Neural progenitor cell (in vitro differentiated cells): ENCODE measurements at regions not wholly inside any gene's neighbourhood (a gene's known extent, or its start where the extent isn't known, plus 50 kb on each side); places are given as distances from the start of the nearest gene placed in this dataset.

Source experiments
- DNase-seq: peaks from one replicate; pipeline ENCODE4 v3.0.0-alpha.2; 2016; ENCODE audit warnings: low spot score
- H2AFZ ChIP-seq: fragments of 200-600 bp; sonication (generic); replicated peaks from 2 replicates; pipeline ENCODE4 v1.6.1; 2016; ENCODE audit warnings: antibody characterized with exemption
- H3F3A ChIP-seq: fragments of 200-600 bp; sonication (generic); 2 replicates; pipeline ENCODE4 v1.6.1; 2016; ENCODE audit warnings: antibody characterized with exemption, low read depth
- H3K27ac ChIP-seq: fragments of 200-600 bp; sonication (generic); 2 replicates; pipeline ENCODE4 v1.5.1; 2016; ENCODE audit warnings: mild to moderate bottlenecking
- H3K27me3 ChIP-seq: fragments of 200-600 bp; sonication (generic); 2 replicates; pipeline ENCODE4 v1.6.1; 2016; ENCODE audit warnings: mild to moderate bottlenecking, moderate library complexity
- H3K36me3 ChIP-seq: fragments of 200-600 bp; sonication (generic); 2 replicates; pipeline ENCODE4 v1.5.1; 2016
- H3K4me1 ChIP-seq: fragments of 200-600 bp; sonication (generic); 2 replicates; pipeline ENCODE4 v1.6.1; 2016; ENCODE audit warnings: mixed run types
- H3K4me2 ChIP-seq: fragments of 200-600 bp; sonication (generic); 2 replicates; pipeline ENCODE4 v1.6.1; 2016
- H3K4me3 ChIP-seq: fragments of 200-600 bp; sonication (generic); 2 replicates; pipeline ENCODE4 v1.5.1; 2016
- H3K79me2 ChIP-seq: fragments of 200-600 bp; sonication (generic); 2 replicates; pipeline ENCODE4 v1.6.1; 2016; ENCODE audit warnings: low read depth
- H3K9ac ChIP-seq: fragments of 200-600 bp; sonication (generic); 2 replicates; pipeline ENCODE4 v1.6.1; 2016
- H3K9me3 ChIP-seq: fragments of 200-600 bp; sonication (generic); 2 replicates; pipeline ENCODE4 v1.5.1; 2016; ENCODE audit warnings: low read depth
- H4K20me1 ChIP-seq: fragments of 200-600 bp; sonication (generic); 2 replicates; pipeline ENCODE4 v1.6.1; 2016; ENCODE audit warnings: low read depth
- H3K27ac Mint-ChIP-seq: 3 replicates; pipeline ENCODE4 v1.8.0; 2021; ENCODE audit warnings: mixed read lengths
- H3K27me3 Mint-ChIP-seq: 2 replicates; pipeline ENCODE4 v1.8.0; 2022; ENCODE audit warnings: low read depth, mild to moderate bottlenecking, inconsistent platforms, moderate library complexity, mixed read lengths; ENCODE audit not compliant: insufficient read depth
- H3K36me3 Mint-ChIP-seq: 3 replicates; pipeline ENCODE4 v1.8.0; 2021; ENCODE audit warnings: mixed read lengths
- H3K4me1 Mint-ChIP-seq: 3 replicates; pipeline ENCODE4 v1.8.0; 2021; ENCODE audit warnings: mixed read lengths
- H3K4me3 Mint-ChIP-seq: 3 replicates; pipeline ENCODE4 v1.8.0; 2021; ENCODE audit warnings: mild to moderate bottlenecking, moderate library complexity, mixed read lengths
- H3K9me3 Mint-ChIP-seq: 3 replicates; pipeline ENCODE4 v1.8.0; 2020; ENCODE audit warnings: mixed read lengths
- EZH2 ChIP-seq: fragments of 200-600 bp; sonication (generic); IDR thresholded peaks from 2 replicates; pipeline ENCODE4 v1.6.1; 2017; ENCODE audit warnings: antibody characterized with exemption, mild to moderate bottlenecking, moderate library complexity
- EZH2phosphoT487 ChIP-seq: fragments of 200-600 bp; sonication (generic); IDR thresholded peaks from 2 replicates; pipeline ENCODE4 v1.6.1; 2017; ENCODE audit warnings: antibody characterized with exemption
- TF ChIP-seq, protein P1 (sequence below): fragments of 200-600 bp; sonication (generic); IDR thresholded peaks from 2 replicates; pipeline ENCODE4 v1.5.1; 2017; ENCODE audit warnings: antibody characterized with exemption, mild to moderate bottlenecking

DNA sequence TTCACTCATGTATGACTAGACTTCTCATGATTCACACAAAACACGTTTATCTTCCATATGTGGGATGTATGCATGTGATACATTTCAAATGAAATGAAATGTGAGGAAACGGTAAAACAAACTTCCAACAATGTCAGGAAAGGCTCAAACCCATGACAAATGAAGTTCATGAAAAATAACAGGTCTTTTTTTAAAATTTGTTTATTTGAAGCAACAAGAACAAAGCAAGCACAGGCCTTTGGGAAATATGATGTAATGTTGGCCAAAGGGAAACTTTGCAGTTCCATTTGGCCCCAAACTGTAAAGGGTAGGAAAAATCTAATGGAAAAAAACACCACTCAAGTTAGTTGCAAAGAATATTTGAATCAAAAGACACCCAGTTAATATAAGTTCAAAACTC is 463.8 kb upstream of the ARGLU1 start:
- no peaks in the 10 kb centered on the region for H3K27me3 Mint-ChIP-seq
- no peaks in the 10 kb centered on the region for H3K27me3 ChIP-seq
- no peaks in the 10 kb centered on the region for H3K36me3 ChIP-seq
- no peak overlapping the region for H2AFZ ChIP-seq
- H3K4me3 ChIP-seq, result no peak overlapping the region
- H3K4me1 Mint-ChIP-seq, result peaks cover 21% of the 10 kb centered on the region
- H3K27ac Mint-ChIP-seq, result no peak overlapping the region
- H3K9me3 Mint-ChIP-seq, result peaks cover 3% of the 10 kb centered on the region
- H3K9me3 ChIP-seq, result no peaks in the 10 kb centered on the region
- no peaks in the 10 kb centered on the region for H3K79me2 ChIP-seq
- no peaks in the 10 kb centered on the region for H4K20me1 ChIP-seq
- no peak overlapping the region for H3K4me3 Mint-ChIP-seq
- H3K4me2 ChIP-seq, result no peak overlapping the region
- H3K27ac ChIP-seq, result no peak overlapping the region
- no peaks in the 10 kb centered on the region for H3K36me3 Mint-ChIP-seq
- DNase-seq, result no peak
- peaks cover 8% of the 10 kb centered on the region for H3K4me1 ChIP-seq
- no peak overlapping the region for H3K9ac ChIP-seq
- H3F3A ChIP-seq, result no peaks in the 10 kb centered on the region
- TF ChIP-seq, protein P1, sequence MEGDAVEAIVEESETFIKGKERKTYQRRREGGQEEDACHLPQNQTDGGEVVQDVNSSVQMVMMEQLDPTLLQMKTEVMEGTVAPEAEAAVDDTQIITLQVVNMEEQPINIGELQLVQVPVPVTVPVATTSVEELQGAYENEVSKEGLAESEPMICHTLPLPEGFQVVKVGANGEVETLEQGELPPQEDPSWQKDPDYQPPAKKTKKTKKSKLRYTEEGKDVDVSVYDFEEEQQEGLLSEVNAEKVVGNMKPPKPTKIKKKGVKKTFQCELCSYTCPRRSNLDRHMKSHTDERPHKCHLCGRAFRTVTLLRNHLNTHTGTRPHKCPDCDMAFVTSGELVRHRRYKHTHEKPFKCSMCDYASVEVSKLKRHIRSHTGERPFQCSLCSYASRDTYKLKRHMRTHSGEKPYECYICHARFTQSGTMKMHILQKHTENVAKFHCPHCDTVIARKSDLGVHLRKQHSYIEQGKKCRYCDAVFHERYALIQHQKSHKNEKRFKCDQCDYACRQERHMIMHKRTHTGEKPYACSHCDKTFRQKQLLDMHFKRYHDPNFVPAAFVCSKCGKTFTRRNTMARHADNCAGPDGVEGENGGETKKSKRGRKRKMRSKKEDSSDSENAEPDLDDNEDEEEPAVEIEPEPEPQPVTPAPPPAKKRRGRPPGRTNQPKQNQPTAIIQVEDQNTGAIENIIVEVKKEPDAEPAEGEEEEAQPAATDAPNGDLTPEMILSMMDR, result no peak
- TF ChIP-seq EZH2phosphoT487 (no peak), EZH2 (no peak)

DNA sequence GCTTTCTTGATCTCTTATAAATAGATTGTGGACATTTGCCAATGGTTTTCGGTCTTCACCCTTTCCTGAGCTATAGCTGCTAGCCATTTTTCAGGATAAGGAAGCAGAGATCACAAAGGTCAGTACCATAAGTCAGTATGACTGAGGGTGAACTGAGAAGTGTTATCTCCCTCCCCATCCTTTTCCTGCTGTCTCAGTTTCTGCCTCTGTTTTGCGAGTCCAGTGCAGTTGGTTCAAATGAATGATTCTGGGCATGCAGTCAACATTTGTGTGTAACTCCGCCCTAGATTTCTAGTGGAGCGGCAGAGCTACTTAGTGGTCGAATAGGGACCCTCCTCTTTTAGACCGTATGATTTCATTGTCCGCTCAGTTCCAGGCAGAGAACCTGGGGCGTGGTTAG is 460.8 kb upstream of the ARGLU1 start:
- no peak for TF ChIP-seq EZH2phosphoT487
- TF ChIP-seq, protein P1, result no peak
- TF ChIP-seq EZH2, result no peak
- H3K9me3 Mint-ChIP-seq, result no peaks in the 10 kb centered on the region
- no peak overlapping the region for H3K4me2 ChIP-seq
- no peaks in the 10 kb centered on the region for H3K36me3 Mint-ChIP-seq
- DNase-seq, result no peak
- no peak overlapping the region for H3K9ac ChIP-seq
- H2AFZ ChIP-seq, result no peak overlapping the region
- no peaks in the 10 kb centered on the region for H3F3A ChIP-seq
- H3K27ac Mint-ChIP-seq, result no peak overlapping the region
- no peaks in the 10 kb centered on the region for H3K36me3 ChIP-seq
- H3K4me1 Mint-ChIP-seq, result peaks cover 15% of the 10 kb centered on the region
- H3K27ac ChIP-seq, result no peak overlapping the region
- H4K20me1 ChIP-seq, result no peaks in the 10 kb centered on the region
- H3K79me2 ChIP-seq, result no peaks in the 10 kb centered on the region
- H3K4me3 ChIP-seq, result no peak overlapping the region
- no peaks in the 10 kb centered on the region for H3K9me3 ChIP-seq
- no peaks in the 10 kb centered on the region for H3K27me3 Mint-ChIP-seq
- H3K27me3 ChIP-seq, result no peaks in the 10 kb centered on the region
- no peak overlapping the region for H3K4me3 Mint-ChIP-seq
- peaks cover 12% of the 10 kb centered on the region for H3K4me1 ChIP-seq

DNA sequence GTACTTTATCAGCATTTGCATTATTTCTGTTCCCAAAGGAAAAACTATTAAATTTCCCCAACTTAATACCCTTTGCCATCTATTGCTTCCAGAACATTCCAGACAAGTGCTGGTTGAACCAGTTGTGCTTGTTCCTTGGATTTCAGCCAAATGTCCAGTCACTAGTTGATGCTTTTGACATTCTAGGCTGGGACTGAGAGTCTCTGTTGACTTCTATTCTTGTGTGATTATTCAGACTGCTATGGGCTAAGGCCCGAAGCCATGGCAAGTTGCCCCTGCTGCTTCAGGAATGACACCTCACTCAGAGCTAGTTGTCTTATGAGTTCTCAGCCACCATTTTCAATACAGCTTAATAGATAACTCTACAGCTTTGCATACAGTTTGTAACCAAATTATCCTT is 458.1 kb upstream of the ARGLU1 start:
- peaks cover 10% of the 10 kb centered on the region for H3K4me1 ChIP-seq
- Mint-ChIP-seq H3K36me3 (no peaks in the 10 kb centered on the region), H3K4me1 (peaks cover 24% of the 10 kb centered on the region), H3K27me3 (no peaks in the 10 kb centered on the region), H3K4me3 (no peak overlapping the region), H3K27ac (no peak overlapping the region), H3K9me3 (no peaks in the 10 kb centered on the region)
- no peak overlapping the region for H3K27ac ChIP-seq
- H3K36me3 ChIP-seq, result no peaks in the 10 kb centered on the region
- no peaks in the 10 kb centered on the region for H3K27me3 ChIP-seq
- no peak overlapping the region for H3K4me2 ChIP-seq
- H3K79me2 ChIP-seq, result no peaks in the 10 kb centered on the region
- no peak for DNase-seq
- no peak overlapping the region for H3K4me3 ChIP-seq
- H3F3A ChIP-seq, result no peaks in the 10 kb centered on the region
- no peak overlapping the region for H2AFZ ChIP-seq
- TF ChIP-seq EZH2 (no peak), EZH2phosphoT487 (no peak)
- TF ChIP-seq, protein P1, result no peak
- H3K9me3 ChIP-seq, result no peaks in the 10 kb centered on the region
- H3K9ac ChIP-seq, result no peak overlapping the region
- no peaks in the 10 kb centered on the region for H4K20me1 ChIP-seq

DNA sequence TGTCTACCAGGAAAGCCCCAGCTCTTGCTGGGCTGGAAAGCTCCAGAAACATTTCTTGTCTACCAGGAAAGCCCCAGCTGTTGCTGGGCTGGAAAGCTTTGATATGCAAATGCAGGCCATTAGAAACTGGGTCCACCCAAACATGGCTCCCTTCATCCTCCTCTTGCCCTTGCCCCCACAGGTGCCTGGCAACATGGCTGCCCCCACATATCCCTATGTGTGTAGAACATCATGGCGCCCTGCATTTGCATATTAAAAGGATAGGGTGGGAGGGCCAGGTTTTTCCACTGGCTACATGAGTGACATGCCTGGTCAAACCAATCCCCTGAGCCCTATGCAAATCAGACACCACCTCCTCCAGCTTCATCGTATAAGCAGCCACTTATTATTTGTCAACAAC is 455.4 kb upstream of the ARGLU1 start:
- Mint-ChIP-seq H3K4me3 (no peak overlapping the region), H3K36me3 (no peaks in the 10 kb centered on the region)
- TF ChIP-seq, protein P1, result no peak
- TF ChIP-seq EZH2phosphoT487 (no peak), EZH2 (no peak)

More for the DNA sequence above, 455.4 kb upstream of the ARGLU1 start:
- no peaks in the 10 kb centered on the region for H4K20me1 ChIP-seq
- no peaks in the 10 kb centered on the region for H3K27me3 Mint-ChIP-seq
- peaks cover 9% of the 10 kb centered on the region for H3K4me1 ChIP-seq
- H3K79me2 ChIP-seq, result no peaks in the 10 kb centered on the region
- H3K4me2 ChIP-seq, result no peak overlapping the region
- no peak overlapping the region for H3K4me3 ChIP-seq
- H3K4me1 Mint-ChIP-seq, result peaks cover 14% of the 10 kb centered on the region
- no peak overlapping the region for H2AFZ ChIP-seq
- DNase-seq, result no peak
- H3K27ac Mint-ChIP-seq, result no peak overlapping the region
- no peaks in the 10 kb centered on the region for H3F3A ChIP-seq
- H3K27me3 ChIP-seq, result no peaks in the 10 kb centered on the region
- H3K36me3 ChIP-seq, result no peaks in the 10 kb centered on the region
- no peaks in the 10 kb centered on the region for H3K9me3 Mint-ChIP-seq
- no peak overlapping the region for H3K27ac ChIP-seq
- no peaks in the 10 kb centered on the region for H3K9me3 ChIP-seq
- H3K9ac ChIP-seq, result no peak overlapping the region
